Small intestine (tissue), 7 donors: ENCODE measurements at regions not wholly inside any gene's neighbourhood (a gene's known extent, or its start where the extent isn't known, plus 50 kb on each side); places are given as distances from the start of the nearest gene placed in this dataset.

Experiments used
- DNase-seq, 2 donors: peaks; one replicate each; pipeline versions ENCODE4 v3.0.0 to v3.0.0-alpha.2; 2013
- FAIRE-seq: peaks from 2 replicates; lab custom pipeline; 2012; peaks lifted over from hg19 to GRCh38; lab: Jason Lieb, UNC
- H3K27ac ChIP-seq, 3 donors: one replicate each; pipeline ENCODE4 v1.5.1; 2013; ENCODE audit warnings: low read length in 2 of 3, mild to moderate bottlenecking in 2 of 3, control low read depth in 1 of 3, inconsistent platforms in 1 of 3, low read depth in 1 of 3, moderate library complexity in 1 of 3
- H3K27me3 ChIP-seq, 3 donors: one replicate each; pipeline ENCODE4 v1.6.1; 2013; ENCODE audit warnings: low read length in 3 of 3, inconsistent platforms in 1 of 3; ENCODE audit not compliant: control insufficient read depth in 3 of 3, insufficient read depth in 3 of 3
- H3K36me3 ChIP-seq, 3 donors: one replicate each; pipeline ENCODE4 v1.6.1; 2013; ENCODE audit warnings: low read length in 3 of 3, inconsistent platforms in 1 of 3, low read depth in 1 of 3, mild to moderate bottlenecking in 1 of 3, moderate library complexity in 1 of 3; ENCODE audit not compliant: control insufficient read depth in 3 of 3, insufficient read depth in 2 of 3
- H3K4me1 ChIP-seq, 3 donors: one replicate each; pipeline ENCODE4 v1.6.1; 2013; ENCODE audit warnings: low read length in 2 of 3, inconsistent platforms in 1 of 3, low read depth in 1 of 3, mild to moderate bottlenecking in 1 of 3, moderate library complexity in 1 of 3; ENCODE audit not compliant: control insufficient read depth in 3 of 3, insufficient read depth in 2 of 3
- H3K4me3 ChIP-seq, 3 donors: one replicate each; pipeline ENCODE4 v1.5.1; 2013; ENCODE audit warnings: low read length in 3 of 3, control low read depth in 1 of 3, inconsistent platforms in 1 of 3, low read depth in 1 of 3, mild to moderate bottlenecking in 1 of 3, moderate library complexity in 1 of 3
- H3K9me3 ChIP-seq, 2 donors: one replicate each; pipeline ENCODE4 v1.6.1; 2013; ENCODE audit warnings: low read depth in 1 of 2, low read length in 1 of 2; ENCODE audit not compliant: control insufficient read depth in 2 of 2, insufficient read depth in 1 of 2
- WGBS, 3 donors: extraction: QIAGEN DNeasy Blood & Tissue Kit; methylation state at CpG; one replicate each; pipeline ENCODE4 v1.1.7; 2013; 5-methylcytosine and 5-hydroxymethylcytosine counted together
- donor health status: healthy with polysubstance abuse.
- donor health status: control.
- donor health status: control.
- donor health status: Bipolar disorder and iron deficiency.
- donor health status: healthy.

DNA sequence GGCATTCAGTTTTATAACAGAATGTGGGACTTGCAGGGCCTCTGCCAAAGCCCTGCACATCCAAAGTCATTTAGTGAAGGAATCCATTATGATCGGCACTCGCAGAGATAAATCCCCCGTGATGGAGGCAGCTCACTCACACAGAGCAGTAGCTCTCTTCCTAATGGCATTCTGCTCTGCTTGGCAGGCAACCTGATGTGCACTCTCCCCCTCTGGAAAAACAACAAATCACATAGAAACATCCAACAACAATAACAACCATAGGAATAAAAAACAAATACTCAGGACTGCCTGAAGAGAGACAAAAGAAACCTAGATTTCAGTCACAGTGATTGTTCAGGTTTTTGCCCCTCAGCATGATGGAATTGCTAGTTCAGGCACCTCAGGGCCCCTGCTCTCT is 59.7 kb downstream of the NAA11 start:
- WGBS, 3 donors = 73 to 80% (median 79%) methylated on average over 3 of the region's 3 CpGs
- no peaks in the 10 kb centered on the region for H3K9me3 ChIP-seq
- FAIRE-seq = no peak

GRCh38 chr4:79259242-79259641 is 66.6 kb downstream of the NAA11 start:
- no peaks in the 10 kb centered on the region for H3K36me3 ChIP-seq
- DNase-seq (no peak), FAIRE-seq (no peak)
- no peaks in the 10 kb centered on the region for H3K4me1 ChIP-seq
- H3K27ac ChIP-seq = no peak overlapping the region
- H3K27me3 ChIP-seq = no peaks in the 10 kb centered on the region
- H3K9me3 ChIP-seq = peaks cover 0 to 9% of the 10 kb centered on the region in 2 donors
- no peak overlapping the region for H3K4me3 ChIP-seq
- WGBS, 3 donors = 74 to 92% (median 75%) methylated on average over 2 of the region's 2 CpGs

More for the DNA sequence above, 59.7 kb downstream of the NAA11 start:
- no peaks in the 10 kb centered on the region for H3K27me3 ChIP-seq
- no peaks in the 10 kb centered on the region for H3K4me1 ChIP-seq
- H3K27ac ChIP-seq = no peak overlapping the region
- H3K4me3 ChIP-seq = no peak overlapping the region
- DNase-seq = no peak
- H3K36me3 ChIP-seq = no peaks in the 10 kb centered on the region

DNA sequence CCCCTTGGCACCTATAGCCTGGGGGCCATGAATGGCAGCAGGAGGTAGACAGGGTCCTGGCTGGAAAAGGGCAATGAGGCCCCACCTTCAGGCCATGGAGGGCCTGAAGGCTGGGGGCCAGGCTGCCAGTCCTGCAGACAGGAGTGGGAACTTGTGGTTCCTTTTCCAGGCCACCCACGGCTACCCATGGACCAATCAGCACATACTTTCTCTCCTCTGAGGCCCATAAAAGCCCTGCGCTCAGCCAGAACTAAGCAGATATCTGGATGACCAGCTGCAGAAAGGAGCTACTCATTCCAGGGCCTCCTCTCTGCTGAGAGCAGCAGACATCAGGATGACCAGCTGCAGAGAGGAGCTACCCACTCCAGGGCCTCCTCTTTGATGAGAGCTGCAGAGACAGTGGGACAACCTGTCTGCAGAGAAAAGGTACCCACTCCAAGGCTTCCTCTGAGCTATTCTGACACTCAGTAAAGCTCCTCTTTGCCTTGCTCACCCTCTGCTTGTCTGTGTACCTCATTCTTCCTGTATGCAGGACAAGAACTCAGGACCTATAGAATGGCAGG is 67.2 kb downstream of the NAA11 start:
- no peak for DNase-seq
- FAIRE-seq = no peak
- Histone ChIP-seq H3K27ac (no peak overlapping the region), H3K27me3 (no peaks in the 10 kb centered on the region), H3K4me3 (no peak overlapping the region), H3K9me3 (peaks cover 0 to 9% of the 10 kb centered on the region in 2 donors), H3K36me3 (no peaks in the 10 kb centered on the region), H3K4me1 (no peaks in the 10 kb centered on the region)
- 88 to 95% (median 88%) methylated on average over 2 of the region's 2 CpGs for WGBS, 3 donors

DNA sequence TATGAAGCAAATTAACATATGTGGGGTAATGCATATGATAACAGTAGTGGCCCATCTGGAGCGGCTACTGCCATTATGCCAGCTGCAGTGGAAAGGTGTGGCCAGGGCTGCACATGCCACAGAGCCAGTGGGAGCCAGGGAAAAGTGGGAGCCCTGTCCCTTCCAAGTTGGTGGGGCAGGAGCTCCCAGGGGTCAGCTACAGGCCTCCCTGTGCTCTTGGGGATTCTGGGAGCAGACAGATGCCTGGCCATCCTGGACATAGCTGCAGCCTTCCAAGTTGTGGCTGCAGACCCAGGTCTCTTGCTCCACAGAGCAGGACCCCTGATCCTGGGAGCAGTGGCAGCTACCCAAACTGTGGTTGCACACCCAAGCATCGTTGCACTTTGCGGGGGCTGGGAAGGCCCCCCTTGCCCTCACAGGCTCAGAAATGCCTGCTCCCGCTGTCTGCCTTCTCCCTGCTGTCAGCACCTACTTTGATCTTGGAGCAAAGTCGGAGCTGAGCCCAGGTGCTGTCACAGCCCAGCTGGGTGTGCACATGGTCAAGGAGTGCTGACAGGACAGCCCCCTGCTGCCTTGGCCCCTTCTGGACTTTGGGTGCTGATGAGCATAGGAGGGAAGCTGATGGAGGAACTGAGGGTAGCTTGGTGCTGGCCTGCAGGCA is 67.8 kb downstream of the NAA11 start:
- Histone ChIP-seq H3K4me1 (no peaks in the 10 kb centered on the region), H3K27me3 (no peaks in the 10 kb centered on the region), H3K9me3 (peaks cover 0 to 9% of the 10 kb centered on the region in 2 donors), H3K36me3 (no peaks in the 10 kb centered on the region), H3K4me3 (no peak overlapping the region), H3K27ac (no peak overlapping the region)
- FAIRE-seq (no peak), DNase-seq (no peak)
- 87 to 91% (median 88%) methylated on average over 5 of the region's 5 CpGs for WGBS, 3 donors

GRCh38 chr4:79255793-79256192 is 70.1 kb downstream of the NAA11 start:
- Histone ChIP-seq H3K27ac (no peak overlapping the region), H3K27me3 (no peaks in the 10 kb centered on the region), H3K4me3 (no peak overlapping the region), H3K36me3 (no peaks in the 10 kb centered on the region), H3K9me3 (peaks cover 0 to 9% of the 10 kb centered on the region in 2 donors), H3K4me1 (no peaks in the 10 kb centered on the region)
- FAIRE-seq = no peak
- no peak for DNase-seq
- WGBS, 3 donors = 76 to 81% (median 80%) methylated on average over 6 of the region's 6 CpGs

DNA sequence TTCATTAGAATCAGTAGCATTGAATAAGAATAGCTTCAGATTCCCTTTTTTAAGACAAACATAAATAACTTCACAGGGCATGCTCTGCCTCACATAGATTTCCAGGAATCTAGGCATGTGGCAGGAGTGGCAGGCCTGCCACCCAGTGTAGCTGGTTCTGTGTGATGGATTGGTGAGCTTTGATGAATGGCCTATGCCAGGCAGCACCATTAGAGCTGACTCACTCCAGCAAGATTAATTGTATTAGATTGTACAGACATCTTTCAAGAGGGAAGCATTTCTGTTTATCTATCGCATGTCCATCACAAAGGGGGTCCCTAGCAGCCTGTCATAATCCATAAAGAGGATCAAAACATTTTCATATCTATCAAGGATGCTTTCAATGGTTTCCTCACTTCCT is 71.9 kb downstream of the NAA11 start:
- no peaks in the 10 kb centered on the region for H3K36me3 ChIP-seq
- H3K27me3 ChIP-seq = no peaks in the 10 kb centered on the region
- no peak for FAIRE-seq
- no peak overlapping the region for H3K4me3 ChIP-seq
- DNase-seq = no peak
- H3K9me3 ChIP-seq = peaks cover 0 to 9% of the 10 kb centered on the region in 2 donors
- WGBS, 3 donors = 86 to 93% (median 90%) methylated on average over 1 of the region's 1 CpG
- H3K4me1 ChIP-seq = no peaks in the 10 kb centered on the region
- H3K27ac ChIP-seq = no peak overlapping the region

DNA sequence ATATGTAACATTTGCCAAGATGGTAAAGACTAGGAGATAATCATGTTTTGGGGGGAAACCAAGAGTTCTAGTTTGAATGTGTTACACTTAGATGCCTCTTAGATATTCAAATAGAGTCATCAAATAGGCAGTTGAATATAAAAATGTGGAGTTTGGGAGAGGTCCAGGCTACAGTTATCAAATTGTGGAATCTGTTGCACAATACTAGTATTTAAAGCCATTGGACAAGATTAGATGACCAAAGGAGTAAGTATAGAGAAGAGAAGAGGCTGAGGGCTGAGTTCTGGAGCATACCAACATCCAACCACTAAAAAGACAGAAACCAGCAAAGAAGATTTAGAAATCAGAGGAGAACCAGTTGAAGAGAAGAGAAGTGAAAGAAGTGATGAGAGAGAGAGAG is 72.7 kb downstream of the NAA11 start:
- no peaks in the 10 kb centered on the region for H3K27me3 ChIP-seq
- no peak for DNase-seq
- no peaks in the 10 kb centered on the region for H3K4me1 ChIP-seq
- no peak overlapping the region for H3K27ac ChIP-seq
- H3K4me3 ChIP-seq = no peak overlapping the region
- peaks cover 0 to 3% of the 10 kb centered on the region in 2 donors for H3K9me3 ChIP-seq
- H3K36me3 ChIP-seq = no peaks in the 10 kb centered on the region
- FAIRE-seq = no peak

DNA sequence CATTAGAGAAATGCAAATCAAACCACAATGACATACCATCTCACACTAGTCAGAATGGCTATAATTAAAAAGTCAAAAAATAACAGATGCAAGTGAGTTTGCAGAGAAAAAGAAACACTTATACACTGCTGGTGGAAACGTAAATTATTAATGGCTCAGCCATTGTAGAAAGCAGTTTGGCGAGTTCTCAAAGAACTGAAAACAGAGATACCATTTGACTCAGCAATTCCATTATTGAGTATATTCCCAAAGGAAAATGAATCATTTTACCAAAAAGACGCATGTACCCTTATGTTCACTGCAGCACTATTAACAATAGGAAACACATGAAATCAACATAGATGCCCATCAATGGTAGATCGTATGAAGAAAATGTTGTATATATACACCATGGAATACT is 75.0 kb downstream of the NAA11 start:
- FAIRE-seq (no peak), DNase-seq (no peak)
- H3K9me3 ChIP-seq = no peaks in the 10 kb centered on the region
- no peak overlapping the region for H3K27ac ChIP-seq
- H3K36me3 ChIP-seq = no peaks in the 10 kb centered on the region
- WGBS, 3 donors = 80 to 86% (median 84%) methylated on average over 4 of the region's 4 CpGs
- H3K27me3 ChIP-seq = no peaks in the 10 kb centered on the region
- H3K4me1 ChIP-seq = no peaks in the 10 kb centered on the region
- no peak overlapping the region for H3K4me3 ChIP-seq
